GM12874 (cell line): ENCODE measurements at regions not wholly inside any gene's neighbourhood (a gene's known extent, or its start where the extent isn't known, plus 50 kb on each side); places are given as distances from the start of the nearest gene placed in this dataset.

Experiments
- TF ChIP-seq, protein P1 (sequence below): IDR thresholded peaks from 2 replicates; pipeline ENCODE4 v1.5.1; 2011; ENCODE audit warnings: low read depth, mild to moderate bottlenecking, control low read depth, low read length, moderate library complexity; ENCODE audit not compliant: insufficient read depth

DNA sequence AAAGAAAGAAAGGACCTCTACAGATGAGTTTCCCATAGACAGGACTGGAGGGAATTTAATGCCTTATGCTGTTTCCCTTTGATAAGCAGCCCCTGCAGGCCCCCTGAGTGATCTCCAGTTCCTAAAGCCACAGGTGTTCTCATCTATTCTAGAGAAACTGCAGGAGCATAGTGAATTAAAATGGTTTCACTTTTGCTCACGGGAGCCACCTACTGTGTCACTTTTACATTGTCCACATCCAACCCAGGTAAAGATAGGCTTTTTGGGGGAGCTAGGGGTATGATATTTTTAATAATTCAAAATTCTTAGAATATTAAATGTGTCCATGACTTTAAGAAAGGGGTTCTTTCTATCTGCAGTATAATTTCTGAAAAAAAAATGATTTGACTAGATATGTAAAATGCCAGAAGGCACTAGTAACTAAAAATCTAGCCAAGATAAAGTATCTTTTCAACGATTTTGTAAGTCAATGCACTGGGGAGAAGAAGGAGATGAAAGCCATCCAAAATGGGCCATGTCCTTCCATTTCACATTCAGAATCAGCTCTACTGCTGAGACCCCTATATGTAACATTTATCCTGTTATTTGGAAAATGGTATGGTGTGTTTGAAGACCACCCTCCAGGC, 267.3 kb upstream of the DUSP10 start:
- TF ChIP-seq, protein P1, sequence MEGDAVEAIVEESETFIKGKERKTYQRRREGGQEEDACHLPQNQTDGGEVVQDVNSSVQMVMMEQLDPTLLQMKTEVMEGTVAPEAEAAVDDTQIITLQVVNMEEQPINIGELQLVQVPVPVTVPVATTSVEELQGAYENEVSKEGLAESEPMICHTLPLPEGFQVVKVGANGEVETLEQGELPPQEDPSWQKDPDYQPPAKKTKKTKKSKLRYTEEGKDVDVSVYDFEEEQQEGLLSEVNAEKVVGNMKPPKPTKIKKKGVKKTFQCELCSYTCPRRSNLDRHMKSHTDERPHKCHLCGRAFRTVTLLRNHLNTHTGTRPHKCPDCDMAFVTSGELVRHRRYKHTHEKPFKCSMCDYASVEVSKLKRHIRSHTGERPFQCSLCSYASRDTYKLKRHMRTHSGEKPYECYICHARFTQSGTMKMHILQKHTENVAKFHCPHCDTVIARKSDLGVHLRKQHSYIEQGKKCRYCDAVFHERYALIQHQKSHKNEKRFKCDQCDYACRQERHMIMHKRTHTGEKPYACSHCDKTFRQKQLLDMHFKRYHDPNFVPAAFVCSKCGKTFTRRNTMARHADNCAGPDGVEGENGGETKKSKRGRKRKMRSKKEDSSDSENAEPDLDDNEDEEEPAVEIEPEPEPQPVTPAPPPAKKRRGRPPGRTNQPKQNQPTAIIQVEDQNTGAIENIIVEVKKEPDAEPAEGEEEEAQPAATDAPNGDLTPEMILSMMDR: peak; percentile 33; the same call in 1 of the 2 replicates

DNA sequence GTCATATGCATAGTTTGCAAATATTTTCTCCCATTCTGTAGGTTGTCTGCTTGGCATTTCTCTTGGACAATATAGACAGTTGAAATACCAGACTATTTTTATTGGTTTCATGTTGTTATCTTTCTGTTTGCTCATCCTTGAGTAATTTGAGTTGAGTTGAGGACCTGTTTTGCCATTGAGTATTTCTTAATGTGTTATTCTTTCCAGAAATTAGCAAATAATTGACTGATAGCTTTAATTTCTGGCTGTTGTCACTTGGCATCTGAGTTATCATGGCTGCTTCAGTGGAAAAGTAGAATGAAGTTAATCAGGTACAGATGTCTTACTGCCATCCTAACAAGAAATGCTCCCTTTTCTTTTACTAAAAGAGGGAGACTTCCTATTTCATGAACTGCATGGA, 264.8 kb upstream of the DUSP10 start:
- TF ChIP-seq, protein P1: no peak

DNA sequence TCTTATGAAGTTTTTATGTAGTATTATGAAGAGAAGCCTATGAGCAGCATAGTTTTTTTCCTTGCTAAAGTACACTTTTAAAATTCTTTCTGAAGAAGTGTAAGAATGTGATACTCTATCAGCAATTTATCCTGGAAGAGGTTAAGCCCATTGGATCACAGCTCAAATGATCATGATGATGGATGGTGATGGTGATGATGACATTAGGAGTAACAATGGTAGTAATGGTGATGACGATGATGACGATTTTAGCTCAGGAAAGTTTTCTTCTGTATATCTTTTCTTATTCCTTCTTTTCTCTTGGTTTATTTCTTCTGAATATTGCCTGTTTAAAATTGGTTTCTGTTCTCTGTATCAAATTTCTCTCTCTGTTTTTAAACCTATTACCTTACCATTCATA, 262.9 kb upstream of the DUSP10 start:
- TF ChIP-seq, protein P1: no peak

DNA sequence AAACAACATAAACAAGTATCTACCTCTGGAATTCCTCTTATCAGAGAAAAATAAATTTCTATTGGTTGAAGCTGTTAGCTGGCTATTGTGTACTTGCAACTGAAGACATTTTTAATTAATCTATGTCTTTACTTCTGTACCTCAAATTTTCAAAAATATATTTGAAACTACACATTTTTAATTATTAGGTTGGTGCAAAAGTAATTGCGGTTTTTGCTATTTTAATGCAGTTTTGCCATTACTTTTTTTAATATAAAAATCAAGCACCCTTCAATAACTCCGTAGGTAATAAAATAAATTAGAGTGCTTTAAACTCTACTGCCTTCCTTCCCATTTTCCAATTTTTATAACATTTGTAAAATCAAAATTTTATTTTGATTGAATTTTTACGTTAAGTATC, 262.1 kb upstream of the DUSP10 start:
- TF ChIP-seq, protein P1: no peak

DNA sequence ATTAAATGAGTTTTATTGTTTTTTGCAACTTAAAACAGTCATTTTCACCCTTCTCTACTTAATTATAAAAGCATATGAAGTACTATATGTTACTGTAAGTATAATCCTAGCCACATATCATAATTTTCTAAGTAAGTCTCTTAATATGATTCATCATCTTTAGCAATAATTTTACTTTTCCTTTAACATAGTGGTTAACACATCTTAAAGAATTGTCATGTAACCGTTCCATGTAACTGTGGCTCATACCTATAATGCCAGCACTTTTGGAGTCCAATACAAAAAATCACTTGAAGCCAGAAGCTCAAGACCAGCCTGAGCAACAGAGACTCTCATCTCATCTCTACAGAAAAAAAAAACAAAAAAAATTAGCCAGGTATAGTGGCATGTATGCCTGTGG, 260.6 kb upstream of the DUSP10 start:
- TF ChIP-seq, protein P1: no peak

DNA sequence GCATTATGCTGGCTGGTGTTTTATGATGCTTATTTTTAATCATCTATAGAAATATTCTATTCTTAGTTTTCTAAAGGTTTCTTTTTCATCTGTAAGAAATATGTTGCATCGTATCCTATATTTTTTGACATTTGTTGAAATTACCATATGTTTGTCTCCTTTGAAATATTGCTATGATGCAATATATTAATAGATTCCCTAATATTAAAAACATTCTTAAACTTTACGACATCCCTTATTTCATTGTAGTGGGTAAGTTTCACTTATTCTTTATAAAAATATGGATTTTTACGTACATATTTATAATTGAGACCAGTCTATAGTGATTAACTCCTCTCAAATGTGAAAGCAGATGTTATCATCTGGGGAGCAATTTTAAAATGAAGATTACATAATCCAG, 258.2 kb upstream of the DUSP10 start:
- TF ChIP-seq, protein P1: no peak

DNA sequence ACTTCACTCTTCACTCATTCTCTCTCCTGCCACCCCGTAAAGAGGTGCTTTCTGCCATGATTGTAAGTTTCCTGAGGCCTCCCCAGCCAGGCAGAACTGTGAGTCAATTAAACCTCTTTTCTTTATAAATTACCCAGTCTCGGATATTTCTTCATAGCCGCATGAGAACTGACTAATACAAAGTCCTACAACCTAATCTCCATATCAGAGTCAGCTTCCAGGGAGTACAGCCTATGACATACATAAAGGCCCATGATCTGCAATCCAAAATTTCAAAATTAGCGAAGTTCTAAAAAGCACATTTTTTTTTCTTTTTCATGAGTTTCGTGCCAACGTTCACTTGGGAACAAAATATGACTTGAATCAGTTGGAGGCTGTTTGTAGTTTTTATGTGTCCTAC, 256.9 kb upstream of the DUSP10 start:
- TF ChIP-seq, protein P1: no peak
